SK-N-SH (cell line): ENCODE measurements at regions not wholly inside any gene's neighbourhood (a gene's known extent, or its start where the extent isn't known, plus 50 kb on each side); places are given as distances from the start of the nearest gene placed in this dataset.
A peak's percentile ranks its signal among the peaks of the same experiment; 100 is the strongest.

ENCODE experiments used
- CTCF ChIA-PET: fragments of 300-600, 350-600 bp; formaldehyde crosslinking; extraction: SDS; loops from one replicate; lab custom pipeline; 2021; lab: Yijun Ruan, JAX
- POLR2A ChIA-PET: fragments of 350-600 bp; sonication (Branson Sonifier 250); formaldehyde crosslinking; extraction: SDS; loops from one replicate; lab custom pipeline; 2020; ENCODE audit warnings: antibody characterized with exemption, inconsistent platforms; lab: Yijun Ruan, JAX
- DNase-seq: peaks from one replicate; pipeline ENCODE4 v3.0.0; 2012
- H2AFZ ChIP-seq: fragments of 200-600 bp; sonication (generic); 2 replicates; pipeline ENCODE4 v1.8.1; 2016; ENCODE audit warnings: antibody characterized with exemption, mild to moderate bottlenecking, low read depth
- H3F3A ChIP-seq: fragments of 200-600 bp; sonication (generic); replicated peaks from 2 replicates; pipeline ENCODE3; 2016; ENCODE audit warnings: antibody characterized with exemption, mild to moderate bottlenecking; ENCODE audit not compliant: insufficient read depth
- H3K27ac ChIP-seq, 2 experiments: fragments of 200-500 bp in 1 of 2; fragments of 200-600 bp in 1 of 2; sonication (Bioruptor generic) in 1 of 2; sonication (generic), shearing (Covaris generic) in 1 of 2; 2 replicates each; pipeline versions ENCODE4 v1.5.1 to v1.6.1; 2014 to 2016; ENCODE audit warnings: low read depth in 2 of 2, inconsistent platforms in 1 of 2, low read length in 1 of 2, mild to moderate bottlenecking in 1 of 2, mixed read lengths in 1 of 2
- H3K27me3 ChIP-seq: fragments of 200-600 bp; sonication (generic), shearing (Covaris generic); 2 replicates; pipeline ENCODE4 v1.6.1; 2016; ENCODE audit warnings: mixed run types; ENCODE audit not compliant: insufficient read depth
- H3K36me3 ChIP-seq, 2 experiments: fragments of 200-500 bp in 1 of 2; fragments of 200-600 bp in 1 of 2; sonication (Bioruptor generic) in 1 of 2; sonication (generic) in 1 of 2; replicated peaks in 1 of 2; 2 replicates each; pipeline versions ENCODE3 to v1.5.1; 2014 to 2016; ENCODE audit warnings: low read length in 1 of 2, mild to moderate bottlenecking in 1 of 2; ENCODE audit not compliant: insufficient read depth in 2 of 2, control insufficient read depth in 1 of 2
- H3K4me1 ChIP-seq, 2 experiments: fragments of 200-500 bp in 1 of 2; fragments of 200-600 bp in 1 of 2; sonication (Bioruptor generic) in 1 of 2; sonication (generic), shearing (Covaris generic) in 1 of 2; 2 replicates each; pipeline versions ENCODE4 v1.5.1 to v1.6.1; 2014 to 2016; ENCODE audit warnings: low read depth in 1 of 2, low read length in 1 of 2, mixed run types in 1 of 2; ENCODE audit not compliant: insufficient read depth in 2 of 2, control insufficient read depth in 1 of 2
- H3K4me2 ChIP-seq: fragments of 200-600 bp; sonication (generic), shearing (Covaris generic); 2 replicates; pipeline ENCODE4 v1.6.1; 2017; ENCODE audit warnings: mixed run types
- H3K4me3 ChIP-seq, 2 experiments: fragments of 200-500 bp in 1 of 2; fragments of 200-600 bp in 1 of 2; sonication (Bioruptor generic) in 1 of 2; sonication (generic), shearing (Covaris generic) in 1 of 2; 2 replicates each; pipeline versions ENCODE4 v1.5.1 to v1.8.1; 2014 to 2016; ENCODE audit warnings: low read depth in 2 of 2, inconsistent platforms in 1 of 2, low read length in 1 of 2, mild to moderate bottlenecking in 1 of 2, mixed read lengths in 1 of 2, moderate library complexity in 1 of 2
- H3K79me2 ChIP-seq: fragments of 200-600 bp; sonication (generic); 2 replicates; pipeline ENCODE4 v1.8.1; 2017; ENCODE audit warnings: mild to moderate bottlenecking; ENCODE audit not compliant: insufficient read depth
- H3K9ac ChIP-seq: fragments of 200-600 bp; sonication (generic); 2 replicates; pipeline ENCODE4 v1.6.1; 2017; ENCODE audit warnings: mixed run types
- H3K9me2 ChIP-seq: fragments of 200-600 bp; sonication (generic); 2 replicates; pipeline ENCODE4 v1.6.1; 2017; ENCODE audit warnings: mixed run types
- H3K9me3 ChIP-seq: fragments of 200-600 bp; sonication (generic); 2 replicates; pipeline ENCODE4 v1.6.1; 2017; ENCODE audit warnings: mixed run types, mild to moderate bottlenecking, moderate library complexity
- H4K20me1 ChIP-seq: fragments of 200-600 bp; sonication (generic); 2 replicates; pipeline ENCODE4 v1.6.1; 2017; ENCODE audit warnings: mild to moderate bottlenecking, mixed run types; ENCODE audit not compliant: insufficient read depth
- CTCF ChIP-seq: fragments of 200-600 bp; sonication (generic); IDR thresholded peaks from 2 replicates; pipeline ENCODE4 v1.6.1; 2017; ENCODE audit warnings: antibody characterized with exemption, mild to moderate bottlenecking, moderate library complexity
- EP300 ChIP-seq, 2 experiments: IDR thresholded peaks; 2 replicates each; pipeline versions ENCODE4 v1.4.0 to v1.6.1; 2012; ENCODE audit warnings: borderline replicate concordance in 1 of 2, low read depth in 1 of 2, low read length in 1 of 2
- EZH2phosphoT487 ChIP-seq: fragments of 200-600 bp; sonication (generic); IDR thresholded peaks from 2 replicates; pipeline ENCODE4 v1.6.1; 2017; ENCODE audit warnings: low read depth, mixed run types, mild to moderate bottlenecking, antibody characterized with exemption, moderate library complexity, borderline replicate concordance
- FOSL2 ChIP-seq: IDR thresholded peaks from 2 replicates; pipeline ENCODE4 v1.4.0; 2012; ENCODE audit warnings: low read depth, mild to moderate bottlenecking, moderate library complexity, borderline replicate concordance
- FOXJ3 ChIP-seq: sonication (generic); formaldehyde crosslinking; IDR thresholded peaks from 2 replicates; pipeline ENCODE4 v1.5.1; 2020; ENCODE audit warnings: mild to moderate bottlenecking, missing genetic modification reagents
- GATA2 ChIP-seq: sonication (generic); formaldehyde crosslinking; IDR thresholded peaks from 2 replicates; pipeline ENCODE4 v1.5.0; 2020; ENCODE audit warnings: mild to moderate bottlenecking, missing genetic modification reagents
- IRF3 ChIP-seq: fragments of 150-350 bp; IDR thresholded peaks from 2 replicates; pipeline ENCODE4 v1.6.1; 2016; ENCODE audit warnings: mild to moderate bottlenecking, low read depth, low read length
- JUND ChIP-seq: IDR thresholded peaks from 2 replicates; pipeline ENCODE4 v1.4.0; 2012
- MXI1 ChIP-seq: IDR thresholded peaks from 2 replicates; pipeline ENCODE4 v1.6.1; 2012; ENCODE audit warnings: mild to moderate bottlenecking, low read depth, low read length, improper control_type of control experiment
- NFIC ChIP-seq: IDR thresholded peaks from 2 replicates; pipeline ENCODE4 v1.4.0; 2012; ENCODE audit warnings: borderline replicate concordance
- PBX3 ChIP-seq: IDR thresholded peaks from 2 replicates; pipeline ENCODE4; 2012
- POLR2AphosphoS5 ChIP-seq: IDR thresholded peaks from 2 replicates; pipeline ENCODE4 v1.6.1; 2012; ENCODE audit warnings: low read depth, low read length
- RAD21 ChIP-seq: IDR thresholded peaks from 2 replicates; pipeline ENCODE4 v1.6.1; 2012; ENCODE audit warnings: mild to moderate bottlenecking, low read length
- RFX5 ChIP-seq: IDR thresholded peaks from 2 replicates; pipeline ENCODE4 v1.6.1; 2012; ENCODE audit warnings: mild to moderate bottlenecking, improper control_type of control experiment, low read length
- RXRA ChIP-seq: IDR thresholded peaks from 2 replicates; pipeline ENCODE4 v1.4.0; 2012; ENCODE audit warnings: low read depth, mild to moderate bottlenecking, borderline replicate concordance
- SMC3 ChIP-seq: IDR thresholded peaks from 2 replicates; pipeline ENCODE4 v1.6.1; 2012; ENCODE audit warnings: low read depth, low read length, improper control_type of control experiment
- USF1 ChIP-seq: IDR thresholded peaks from 2 replicates; pipeline ENCODE4 v1.4.0; 2012; ENCODE audit warnings: low read depth, borderline replicate concordance
- YY1 ChIP-seq: IDR thresholded peaks from 2 replicates; pipeline ENCODE4 v1.4.0; 2012; ENCODE audit warnings: low read depth, mild to moderate bottlenecking
- WGBS: methylation state at CpG from one replicate; pipeline ENCODE4 v1.1.6; 2017; ENCODE audit warnings: low lambda C conversion rate; 5-methylcytosine and 5-hydroxymethylcytosine counted together

- Histone ChIP-seq H3K36me3 (no peaks in the 10 kb centered on the region), H2AFZ (no peak overlapping the region), H3K9me3 (no peaks in the 10 kb centered on the region), H3K4me2 (no peak overlapping the region), H3K27ac (no peak overlapping the region), H3K4me3 (no peak overlapping the region), H4K20me1 (no peaks in the 10 kb centered on the region), H3K9ac (no peak overlapping the region), H3K79me2 (no peaks in the 10 kb centered on the region), H3F3A (no peaks in the 10 kb centered on the region), H3K4me1 (peaks cover 0 to 15% of the 10 kb centered on the region in 2 experiments; a peak in 2 of 4 replicates), H3K27me3 (no peaks in the 10 kb centered on the region; the same call in 1 of the 2 replicates), H3K9me2 (no peaks in the 10 kb centered on the region)
- peak; percentile 42 for DNase-seq
- TF ChIP-seq EZH2phosphoT487, result no peak
- peak in 1 of 2 experiments; percentile 36; a peak in 1 of 4 replicates for TF ChIP-seq EP300 (IDR thresholded peaks at IDR 0.05; ENCODE audit: borderline replicate concordance in 1 of 2, low read depth in 1 of 2, low read length in 1 of 2)
- WGBS, result 0% methylated on average over 3 of the region's 3 CpGs
- ChIA-PET POLR2A (no interaction called here), CTCF (interaction anchor here (0.7 to 1.5 kb wide), 2 partner anchors 11 to 127 kb away, joined by 3 to 5 read pairs; no protein-coding TSS in a partner anchor)
Observed at GRCh38 chr1:63200676-63201075, 121.7 kb upstream of the FOXD3 start.

GRCh38 chr1:63203641-63204040 is 118.7 kb upstream of the FOXD3 start:
- Histone ChIP-seq H4K20me1 (no peaks in the 10 kb centered on the region), H3K9me3 (no peaks in the 10 kb centered on the region), H3K27ac (no peak overlapping the region), H3K79me2 (no peaks in the 10 kb centered on the region), H3K4me3 (no peak overlapping the region), H3K36me3 (no peaks in the 10 kb centered on the region), H2AFZ (no peak overlapping the region), H3K9me2 (no peaks in the 10 kb centered on the region), H3K27me3 (no peaks in the 10 kb centered on the region; the same call in 1 of the 2 replicates), H3K4me1 (peaks cover 0 to 10% of the 10 kb centered on the region in 2 experiments; a peak in 2 of 4 replicates), H3F3A (no peaks in the 10 kb centered on the region), H3K9ac (no peak overlapping the region), H3K4me2 (no peak overlapping the region)
- POLR2A ChIA-PET, result interaction anchor here (0.6 kb wide), 1 partner anchor 98 kb away, joined by 3 read pairs; no protein-coding TSS in a partner anchor
- WGBS, result 20% methylated on average over 2 of the region's 2 CpGs
- CTCF ChIA-PET, result interaction anchor here (1.2 kb wide), 1 partner anchor 362 kb away, joined by 3 read pairs; no protein-coding TSS in a partner anchor
- no peak for DNase-seq
- TF ChIP-seq FOSL2 (no peak), SMC3 (no peak), POLR2AphosphoS5 (no peak), MXI1 (no peak), PBX3 (no peak), NFIC (no peak), EZH2phosphoT487 (no peak)

- ChIA-PET POLR2A (no interaction called here), CTCF (interaction anchor here (1.2 kb wide), 1 partner anchor 16 kb away, joined by 3 read pairs; no protein-coding TSS in a partner anchor)
- Histone ChIP-seq H3K27me3 (no peaks in the 10 kb centered on the region; the same call in 1 of the 2 replicates), H3K9ac (no peak overlapping the region), H3K4me2 (no peak overlapping the region), H3F3A (no peaks in the 10 kb centered on the region), H3K79me2 (no peaks in the 10 kb centered on the region), H3K27ac (no peak overlapping the region), H3K9me2 (no peaks in the 10 kb centered on the region), H4K20me1 (no peaks in the 10 kb centered on the region), H2AFZ (no peak overlapping the region), H3K36me3 (no peaks in the 10 kb centered on the region), H3K4me1 (peaks cover 0 to under 1% of the 10 kb centered on the region in 2 experiments; a peak in 1 of 4 replicates), H3K9me3 (no peaks in the 10 kb centered on the region), H3K4me3 (no peak overlapping the region)
- DNase-seq, result no peak
- WGBS, result 65% methylated on average over 3 of the region's 3 CpGs
- TF ChIP-seq RXRA, result no peak
- no peak for TF ChIP-seq USF1
- TF ChIP-seq YY1, result no peak
- no peak for TF ChIP-seq SMC3
- TF ChIP-seq FOXJ3 (CRISPR knock-in tag), result no peak
- TF ChIP-seq EZH2phosphoT487, result no peak
- no peak for TF ChIP-seq CTCF
- no peak for TF ChIP-seq RAD21
- no peak for TF ChIP-seq RFX5
- no peak for TF ChIP-seq IRF3
- no peak for TF ChIP-seq JUND
- no peak for TF ChIP-seq POLR2AphosphoS5
- TF ChIP-seq GATA2, result no peak
Observed at GRCh38 chr1:63205776-63206175, 116.6 kb upstream of the FOXD3 start.
